Astrocyte of the spinal cord (primary cell): ENCODE measurements at regions not wholly inside any gene's neighbourhood (a gene's known extent, or its start where the extent isn't known, plus 50 kb on each side); places are given as distances from the start of the nearest gene placed in this dataset.
A peak's percentile ranks its signal among the peaks of the same experiment; 100 is the strongest.

Source experiments
- DNase-seq: peaks from one replicate; pipeline ENCODE4 v3.0.0; 2011; ENCODE audit warnings: low read depth, low spot score
- H3K4me3 ChIP-seq: 2 replicates; pipeline ENCODE4 v1.5.1; 2011; ENCODE audit warnings: low read depth, mild to moderate bottlenecking, low read length, moderate library complexity
- CTCF ChIP-seq: IDR thresholded peaks from 2 replicates; pipeline ENCODE4 v1.5.1; 2012; ENCODE audit warnings: low read depth, mild to moderate bottlenecking, low read length, inconsistent platforms
- in situ Hi-C: cut with HindIII; loops from 2 replicates; pipeline ENCODE4 v1.10.0; 2017; ENCODE audit warnings: low sequenced_read_pairs

DNA sequence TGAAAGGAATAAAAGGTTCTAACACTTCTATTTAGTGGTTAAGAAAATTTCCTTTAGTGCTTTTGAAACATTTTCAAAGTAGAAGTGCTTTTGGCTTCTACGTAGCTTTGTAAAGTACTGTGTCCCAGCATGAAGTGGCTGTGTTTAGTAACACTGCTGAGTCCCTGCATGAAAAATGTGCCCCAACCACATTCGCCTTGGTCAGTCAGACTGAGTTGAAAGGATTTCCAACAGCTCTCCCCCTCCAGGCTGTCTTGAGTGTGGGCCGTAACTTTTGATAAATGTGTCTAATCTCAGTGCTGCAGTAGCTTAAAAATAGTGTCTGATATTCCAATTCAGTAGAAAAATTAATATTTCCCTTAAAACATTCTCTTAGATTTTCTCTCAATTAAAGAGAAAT is 115.0 kb downstream of the NR1D2 start:
- in situ Hi-C loops = no loop called here
- no peak for TF ChIP-seq CTCF
- no peak overlapping the region for H3K4me3 ChIP-seq
- DNase-seq = peak; percentile 84

DNA sequence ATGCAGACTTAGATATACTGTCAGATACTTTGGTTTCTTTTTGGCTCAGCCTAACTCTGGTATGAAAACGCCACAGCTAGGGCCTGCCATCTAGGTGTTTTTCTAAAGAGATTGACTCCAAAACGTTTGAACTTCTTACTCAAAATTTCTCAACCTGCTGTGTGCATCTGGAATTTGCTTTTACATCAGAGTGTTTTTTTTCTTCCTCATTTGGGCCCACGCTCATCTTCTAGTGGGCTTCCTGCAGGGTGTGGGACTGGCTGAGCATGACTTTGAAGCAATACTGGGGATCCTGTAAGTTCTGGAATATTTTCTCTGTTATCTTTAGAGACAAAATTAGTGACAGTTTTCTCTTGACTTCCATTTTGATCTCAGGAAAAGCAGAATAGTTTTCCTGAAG is 117.8 kb downstream of the NR1D2 start:
- no peak overlapping the region for H3K4me3 ChIP-seq
- in situ Hi-C loops = no loop called here
- no peak for TF ChIP-seq CTCF
- peak; percentile 34 for DNase-seq
